Fibroblast of lung (primary cell): ENCODE measurements at regions not wholly inside any gene's neighbourhood (a gene's known extent, or its start where the extent isn't known, plus 50 kb on each side); places are given as distances from the start of the nearest gene placed in this dataset.

Source experiments
- EZH2 ChIP-seq: IDR thresholded peaks from 2 replicates; pipeline ENCODE4 v1.5.1; 2012; ENCODE audit warnings: low read length, control low read depth, mild to moderate bottlenecking; ENCODE audit errors: missing control alignments
- TF ChIP-seq, protein P1 (sequence below), 2 donors: IDR thresholded peaks in 1 of 2; conservative IDR thresholded peaks in 1 of 2; 1 replicate in 1 of 2; 2 replicates in 1 of 2; pipeline ENCODE4 v1.5.1; 2011 to 2012; ENCODE audit warnings: low read length in 2 of 2, control low read depth in 1 of 2, inconsistent platforms in 1 of 2, low read depth in 1 of 2, mild to moderate bottlenecking in 1 of 2

DNA sequence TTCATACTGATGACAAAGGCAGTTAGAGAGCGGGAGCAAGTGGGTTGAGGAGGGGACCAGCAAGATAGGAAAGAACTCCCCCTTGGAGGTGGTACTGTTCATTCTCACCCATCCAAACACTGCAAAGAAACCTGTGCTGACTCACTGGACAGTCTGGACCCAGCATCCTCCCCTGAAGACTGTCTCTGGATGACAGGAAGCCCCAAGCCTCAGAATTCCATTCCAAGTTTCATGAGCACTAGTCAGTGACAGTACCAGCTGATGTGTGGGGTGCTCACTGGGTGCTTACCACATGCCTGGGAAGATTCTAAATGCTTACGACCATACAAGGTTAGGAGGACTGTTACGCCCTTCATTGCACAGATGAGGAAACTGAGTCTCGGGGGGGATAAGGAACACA is 160.9 kb downstream of the IGLL1 start:
- TF ChIP-seq, protein P1, sequence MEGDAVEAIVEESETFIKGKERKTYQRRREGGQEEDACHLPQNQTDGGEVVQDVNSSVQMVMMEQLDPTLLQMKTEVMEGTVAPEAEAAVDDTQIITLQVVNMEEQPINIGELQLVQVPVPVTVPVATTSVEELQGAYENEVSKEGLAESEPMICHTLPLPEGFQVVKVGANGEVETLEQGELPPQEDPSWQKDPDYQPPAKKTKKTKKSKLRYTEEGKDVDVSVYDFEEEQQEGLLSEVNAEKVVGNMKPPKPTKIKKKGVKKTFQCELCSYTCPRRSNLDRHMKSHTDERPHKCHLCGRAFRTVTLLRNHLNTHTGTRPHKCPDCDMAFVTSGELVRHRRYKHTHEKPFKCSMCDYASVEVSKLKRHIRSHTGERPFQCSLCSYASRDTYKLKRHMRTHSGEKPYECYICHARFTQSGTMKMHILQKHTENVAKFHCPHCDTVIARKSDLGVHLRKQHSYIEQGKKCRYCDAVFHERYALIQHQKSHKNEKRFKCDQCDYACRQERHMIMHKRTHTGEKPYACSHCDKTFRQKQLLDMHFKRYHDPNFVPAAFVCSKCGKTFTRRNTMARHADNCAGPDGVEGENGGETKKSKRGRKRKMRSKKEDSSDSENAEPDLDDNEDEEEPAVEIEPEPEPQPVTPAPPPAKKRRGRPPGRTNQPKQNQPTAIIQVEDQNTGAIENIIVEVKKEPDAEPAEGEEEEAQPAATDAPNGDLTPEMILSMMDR (conservative IDR thresholded peaks at IDR 0.05 in 1 of 2, IDR thresholded peaks at IDR 0.05 in 1 of 2; ENCODE audit: low read depth in 1 of 2, low read length in 2 of 2) = no peak
- TF ChIP-seq EZH2 = no peak
